Transverse colon (tissue), 4 donors: ENCODE measurements at regions not wholly inside any gene's neighbourhood (a gene's known extent, or its start where the extent isn't known, plus 50 kb on each side); places are given as distances from the start of the nearest gene placed in this dataset.

Experiments used
- DNase-seq: peaks from one replicate; pipeline ENCODE4 v3.0.0-alpha.2; 2019
- H3K27ac ChIP-seq, 4 donors: fragments of 200-600 bp; sonication (generic); 2 replicates each; pipeline ENCODE4 v1.5.1; 2016 to 2018; ENCODE audit warnings: inconsistent platforms in 4 of 4
- H3K27me3 ChIP-seq: fragments of 200-600 bp; sonication (generic); 2 replicates; pipeline ENCODE4 v1.5.1; 2017; ENCODE audit warnings: inconsistent platforms
- H3K36me3 ChIP-seq, 4 donors: fragments of 200-600 bp; sonication (generic); 2 replicates each; pipeline ENCODE4 v1.5.1; 2017 to 2019; ENCODE audit warnings: inconsistent platforms in 4 of 4
- H3K4me1 ChIP-seq, 4 donors: fragments of 200-600 bp; sonication (generic); 2 replicates each; pipeline ENCODE4 v1.5.1; 2017 to 2020; ENCODE audit warnings: inconsistent platforms in 4 of 4
- H3K4me3 ChIP-seq, 4 donors: fragments of 200-600 bp; sonication (generic); 1 replicate in 1 of 4; 2 replicates in 3 of 4; pipeline versions ENCODE4 v1.5.1 to v1.6.1; 2017 to 2019; ENCODE audit warnings: inconsistent platforms in 4 of 4
- H3K9me3 ChIP-seq, 2 donors: fragments of 200-600 bp; sonication (generic); 2 replicates each; pipeline ENCODE4 v1.5.1; 2017 to 2019; ENCODE audit warnings: inconsistent platforms in 2 of 2
- CTCF ChIP-seq, 5 experiments: fragments of 200-600 bp in 3 of 5; fragments of 450-650 bp in 2 of 5; sonication (generic) in 3 of 5; IDR thresholded peaks; 1 replicate in 2 of 5; 2 replicates in 3 of 5; pipeline ENCODE4 v1.5.1; 2016 to 2017; ENCODE audit warnings: antibody characterized with exemption in 5 of 5, inconsistent platforms in 3 of 5, mild to moderate bottlenecking in 2 of 5, moderate library complexity in 1 of 5
- EP300 ChIP-seq: sonication (generic); formaldehyde crosslinking; IDR thresholded peaks from one replicate; pipeline ENCODE4 v1.6.1; 2017; ENCODE audit warnings: antibody characterized with exemption, low read depth
- POLR2A ChIP-seq: fragments of 450-650 bp; IDR thresholded peaks from one replicate; pipeline ENCODE4 v1.6.1; 2016; ENCODE audit warnings: antibody characterized with exemption, mild to moderate bottlenecking, moderate library complexity
- POLR2AphosphoS5 ChIP-seq, 3 donors: sonication (generic); formaldehyde crosslinking; IDR thresholded peaks; one replicate each; pipeline ENCODE4 v1.6.1; 2016; ENCODE audit warnings: antibody characterized with exemption in 3 of 3
- WGBS, 2 donors: methylation state at CpG; one replicate each; pipeline ENCODE4 v1.1.5; 2018; ENCODE audit warnings: low coverage in 1 of 2; 5-methylcytosine and 5-hydroxymethylcytosine counted together
- in situ Hi-C, 4 donors: fragments of 200-750 bp; cut with MboI; loops; one replicate each; pipeline versions ENCODE4 v1.15.0 to v1.15.1; 2017; ENCODE audit warnings: low sequenced_read_pairs in 3 of 4, low pct_ligation_motif_present in 1 of 4, low pct_unique_long_range_greater_than_20kb in 1 of 4
- intact Hi-C: fragments of 100-400 bp; cut with DNase I; formaldehyde crosslinking; loops from one replicate; pipeline ENCODE4 v1.15.1; 2023; ENCODE audit warnings: low total_unique reads

GRCh38 chr6:115854866-115855665 lies 205.6 kb downstream of the FRK start:
- Histone ChIP-seq H3K4me3 (no peak overlapping the region), H3K4me1 (no peaks in the 10 kb centered on the region), H3K27me3 (no peaks in the 10 kb centered on the region), H3K9me3 (no peaks in the 10 kb centered on the region), H3K27ac (no peak overlapping the region), H3K36me3 (no peaks in the 10 kb centered on the region)
- intact Hi-C loops = no loop called here
- WGBS, 2 donors = 64 to 93% methylated on average over 1 to 34 of the region's 34 CpGs
- in situ Hi-C loops = no loop called here
- no peak for DNase-seq
- no peak for TF ChIP-seq EP300
- TF ChIP-seq POLR2AphosphoS5 (IDR thresholded peaks at IDR 0.05) = no peak
- TF ChIP-seq POLR2A = no peak
- no peak for TF ChIP-seq CTCF (IDR thresholded peaks at IDR 0.05)

- intact Hi-C loops = no loop called here
Observed at GRCh38 chr6:115847671-115848070, 213.0 kb downstream of the FRK start.

GRCh38 chr6:115843945-115844344 lies 216.7 kb downstream of the FRK start:
- no peaks in the 10 kb centered on the region for H3K4me1 ChIP-seq
- no peak overlapping the region for H3K27ac ChIP-seq
- no peak for DNase-seq
- H3K36me3 ChIP-seq = no peaks in the 10 kb centered on the region
- no peaks in the 10 kb centered on the region for H3K9me3 ChIP-seq
- intact Hi-C loops = no loop called here
- in situ Hi-C loops = no loop called here
- TF ChIP-seq EP300 = no peak
- no peak for TF ChIP-seq POLR2AphosphoS5 (IDR thresholded peaks at IDR 0.05)
- no peak for TF ChIP-seq CTCF (IDR thresholded peaks at IDR 0.05)
- no peak for TF ChIP-seq POLR2A
- H3K4me3 ChIP-seq = no peak overlapping the region
- H3K27me3 ChIP-seq = no peaks in the 10 kb centered on the region

More at GRCh38 chr6:115847671-115848070, 213.0 kb downstream of the FRK start:
- Histone ChIP-seq H3K4me3 (no peak overlapping the region), H3K4me1 (no peaks in the 10 kb centered on the region), H3K9me3 (no peaks in the 10 kb centered on the region), H3K27ac (no peak overlapping the region), H3K27me3 (no peaks in the 10 kb centered on the region), H3K36me3 (no peaks in the 10 kb centered on the region)
- no peak for DNase-seq
- in situ Hi-C loops = no loop called here
- TF ChIP-seq POLR2A (no peak), CTCF (IDR thresholded peaks at IDR 0.05) (no peak), POLR2AphosphoS5 (IDR thresholded peaks at IDR 0.05) (no peak), EP300 (no peak)

DNA sequence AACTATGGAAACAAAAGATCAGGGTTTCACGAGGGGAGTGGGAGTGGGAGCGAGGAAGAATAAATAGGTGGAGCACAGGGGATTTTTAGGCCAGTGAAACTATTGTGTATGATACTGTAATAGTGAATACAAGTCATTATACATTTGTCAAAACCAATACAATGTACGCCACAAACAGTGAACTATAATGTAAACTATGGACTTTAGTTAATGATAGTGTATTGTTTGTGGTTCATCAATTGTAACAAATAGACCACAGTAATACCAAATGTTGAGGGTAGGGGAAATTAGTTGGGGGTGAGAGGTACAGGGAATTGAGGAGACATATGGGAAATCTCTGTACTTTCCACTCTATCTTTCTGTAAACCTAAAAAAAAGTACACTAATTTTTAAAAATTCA lies 218.4 kb downstream of the FRK start:
- intact Hi-C loops = no loop called here
- Histone ChIP-seq H3K36me3 (no peaks in the 10 kb centered on the region), H3K4me1 (no peaks in the 10 kb centered on the region), H3K27ac (no peak overlapping the region), H3K9me3 (no peaks in the 10 kb centered on the region), H3K27me3 (no peaks in the 10 kb centered on the region), H3K4me3 (no peak overlapping the region)
- TF ChIP-seq POLR2A (no peak), POLR2AphosphoS5 (IDR thresholded peaks at IDR 0.05) (no peak), CTCF (IDR thresholded peaks at IDR 0.05) (no peak), EP300 (no peak)
- in situ Hi-C loops = no loop called here
- WGBS, 2 donors = 76 to 90% methylated on average over 3 of the region's 3 CpGs
- DNase-seq = no peak
